Upper lobe of left lung (tissue), 6 donors: ENCODE measurements at regions not wholly inside any gene's neighbourhood (a gene's known extent, or its start where the extent isn't known, plus 50 kb on each side); places are given as distances from the start of the nearest gene placed in this dataset.
A peak's percentile ranks its signal among the peaks of the same experiment; 100 is the strongest.

Source experiments
- ATAC-seq, 2 donors: fragments of 200-7000 bp; cut with Tn5 transposase; one replicate each; pipeline ENCODE4 v1.9.1; 2022; ENCODE audit warnings: mild to moderate bottlenecking in 2 of 2, moderate library complexity in 2 of 2; ENCODE audit not compliant: low FRiP score in 2 of 2
- DNase-seq, 2 donors: peaks; one replicate each; pipeline ENCODE4 v3.0.0-alpha.2; 2019 to 2020
- H3K27ac ChIP-seq, 4 donors: fragments of 200-600 bp; sonication (generic); one replicate each; pipeline ENCODE4 v1.5.1; 2016 to 2019
- H3K27me3 ChIP-seq, 4 donors: fragments of 200-600 bp; sonication (generic); one replicate each; pipeline ENCODE4 v1.5.1; 2017 to 2019
- H3K36me3 ChIP-seq, 4 donors: fragments of 200-600 bp; sonication (generic); one replicate each; pipeline ENCODE4 v1.5.1; 2016 to 2019
- H3K4me1 ChIP-seq, 4 donors: fragments of 200-600 bp; sonication (generic); one replicate each; pipeline ENCODE4 v1.5.1; 2018 to 2019
- H3K4me3 ChIP-seq, 4 donors: fragments of 200-600 bp; sonication (generic); one replicate each; pipeline ENCODE4 v1.5.1; 2017 to 2019; ENCODE audit warnings: mild to moderate bottlenecking in 2 of 4, moderate library complexity in 1 of 4
- H3K9me3 ChIP-seq, 4 donors: fragments of 200-600 bp; sonication (generic); one replicate each; pipeline ENCODE4 v1.5.1; 2018 to 2019
- CTCF ChIP-seq, 6 experiments: fragments of 450-650 bp in 4 of 6; fragments of 200-600 bp in 2 of 6; sonication (generic) in 2 of 6; IDR thresholded peaks; one replicate each; pipeline ENCODE4 v1.5.1; 2016 to 2019; ENCODE audit warnings: antibody characterized with exemption in 6 of 6
- EP300 ChIP-seq, 4 donors: sonication (generic); formaldehyde crosslinking; IDR thresholded peaks; one replicate each; pipeline ENCODE4 v1.5.1; 2017; ENCODE audit warnings: antibody characterized with exemption in 4 of 4, control low read depth in 2 of 4
- POLR2A ChIP-seq, 4 donors: fragments of 450-650 bp; IDR thresholded peaks; one replicate each; pipeline ENCODE4 v1.5.1; 2016 to 2017; ENCODE audit warnings: antibody characterized with exemption in 4 of 4, mild to moderate bottlenecking in 2 of 4
- POLR2AphosphoS5 ChIP-seq, 2 donors: sonication (generic); formaldehyde crosslinking; IDR thresholded peaks; one replicate each; pipeline ENCODE4 v1.5.1; 2017; ENCODE audit warnings: antibody characterized with exemption in 2 of 2
- WGBS, 2 donors: methylation state at CpG; one replicate each; pipeline ENCODE4 v1.1.5; 2017 to 2018; 5-methylcytosine and 5-hydroxymethylcytosine counted together
- donor health status: DM: no; HTN: no; CAD: no; lungs with moderate emphysema.
- donor health status: DM: no; HTN: yes; CAD: no; lungs with severe emphysema.

GRCh38 chr5:99865159-99865558 is 670.0 kb upstream of the FAM174A start:
- no peaks in the 10 kb centered on the region for H3K27me3 ChIP-seq
- TF ChIP-seq EP300 (IDR thresholded peaks at IDR 0.05) (no peak), POLR2AphosphoS5 (IDR thresholded peaks at IDR 0.05) (no peak), POLR2A (IDR thresholded peaks at IDR 0.05) (no peak), CTCF (IDR thresholded peaks at IDR 0.05) (no peak)
- H3K4me1 ChIP-seq, result no peaks in the 10 kb centered on the region
- DNase-seq (no peak), ATAC-seq (no peak)
- no peaks in the 10 kb centered on the region for H3K36me3 ChIP-seq
- no peak overlapping the region for H3K4me3 ChIP-seq
- no peaks in the 10 kb centered on the region for H3K9me3 ChIP-seq
- no peak overlapping the region for H3K27ac ChIP-seq

- no peaks in the 10 kb centered on the region for H3K9me3 ChIP-seq
- no peaks in the 10 kb centered on the region for H3K27me3 ChIP-seq
- no peaks in the 10 kb centered on the region for H3K4me1 ChIP-seq
- TF ChIP-seq CTCF (IDR thresholded peaks at IDR 0.05), result no peak
- TF ChIP-seq POLR2AphosphoS5 (IDR thresholded peaks at IDR 0.05), result no peak
- 92 to 93% methylated on average over 4 of the region's 4 CpGs for WGBS, 2 donors
- H3K4me3 ChIP-seq, result no peak overlapping the region
- DNase-seq, result no peak
- no peak overlapping the region for H3K27ac ChIP-seq
- ATAC-seq, result no peak
- no peaks in the 10 kb centered on the region for H3K36me3 ChIP-seq
Observed at GRCh38 chr5:99835791-99836190, 699.4 kb upstream of the FAM174A start.

- Histone ChIP-seq H3K9me3 (no peaks in the 10 kb centered on the region), H3K27me3 (no peaks in the 10 kb centered on the region), H3K36me3 (no peaks in the 10 kb centered on the region), H3K4me1 (no peaks in the 10 kb centered on the region), H3K4me3 (no peak overlapping the region), H3K27ac (no peak overlapping the region)
- TF ChIP-seq POLR2A (IDR thresholded peaks at IDR 0.05) (no peak), CTCF (IDR thresholded peaks at IDR 0.05) (no peak), EP300 (IDR thresholded peaks at IDR 0.05) (no peak), POLR2AphosphoS5 (IDR thresholded peaks at IDR 0.05) (no peak)
- 80 to 87% methylated on average over 2 of the region's 2 CpGs for WGBS, 2 donors
- no peak for DNase-seq
- ATAC-seq, result no peak
Observed at GRCh38 chr5:99827136-99827535, 708.0 kb upstream of the FAM174A start.

GRCh38 chr5:99817796-99818195 is 717.4 kb upstream of the FAM174A start:
- no peaks in the 10 kb centered on the region for H3K9me3 ChIP-seq
- no peaks in the 10 kb centered on the region for H3K27me3 ChIP-seq
- H3K27ac ChIP-seq, result no peak overlapping the region
- ATAC-seq, result no peak
- no peaks in the 10 kb centered on the region for H3K4me1 ChIP-seq
- no peak overlapping the region for H3K4me3 ChIP-seq
- TF ChIP-seq EP300 (IDR thresholded peaks at IDR 0.05), result no peak
- peak in 1 of 2 donors; percentile 29 for DNase-seq
- 90 to 93% methylated on average over 17 of the region's 17 CpGs for WGBS, 2 donors
- no peaks in the 10 kb centered on the region for H3K36me3 ChIP-seq

- Histone ChIP-seq H3K9me3 (no peaks in the 10 kb centered on the region), H3K36me3 (no peaks in the 10 kb centered on the region), H3K27me3 (no peaks in the 10 kb centered on the region), H3K4me1 (no peaks in the 10 kb centered on the region), H3K27ac (no peak overlapping the region), H3K4me3 (no peak overlapping the region)
- DNase-seq (no peak), ATAC-seq (no peak)
- TF ChIP-seq POLR2AphosphoS5 (IDR thresholded peaks at IDR 0.05) (no peak), CTCF (IDR thresholded peaks at IDR 0.05) (no peak), POLR2A (IDR thresholded peaks at IDR 0.05) (no peak), EP300 (IDR thresholded peaks at IDR 0.05) (no peak)
- WGBS, 2 donors, result 57 to 90% methylated on average over 3 of the region's 3 CpGs
Observed at GRCh38 chr5:99814321-99815063, 720.7 kb upstream of the FAM174A start.
